ENCODE measurements at regions not wholly inside any gene's neighbourhood (a gene's known extent, or its start where the extent isn't known, plus 50 kb on each side); places are given as distances from the start of the nearest gene placed in this dataset.
A peak's percentile ranks its signal among the peaks of the same experiment; 100 is the strongest.

GRCh38 chr13:109650861-109651260, 135.5 kb downstream of the IRS2 start:
- Histone ChIP-seq H3K27ac (no peak overlapping the region), H3K27me3 (no peaks in the 10 kb centered on the region), H4K20me1 (0 out of 2 replicates have a peak, but pooled peaks cover 4% of the 10 kb centered on the region), H3K4me1 (peaks cover 55% of the 10 kb centered on the region), H3K9ac (no peak overlapping the region), H3K4me2 (no peak overlapping the region), H3K9me3 (0 out of 2 replicates have a peak, but pooled peaks cover 15% of the 10 kb centered on the region), H3K4me3 (no peak overlapping the region), H3K36me3 (no peaks in the 10 kb centered on the region)
- TF ChIP-seq Cebpa-rat (IDR thresholded peaks at IDR 0.05): no peak

DNA sequence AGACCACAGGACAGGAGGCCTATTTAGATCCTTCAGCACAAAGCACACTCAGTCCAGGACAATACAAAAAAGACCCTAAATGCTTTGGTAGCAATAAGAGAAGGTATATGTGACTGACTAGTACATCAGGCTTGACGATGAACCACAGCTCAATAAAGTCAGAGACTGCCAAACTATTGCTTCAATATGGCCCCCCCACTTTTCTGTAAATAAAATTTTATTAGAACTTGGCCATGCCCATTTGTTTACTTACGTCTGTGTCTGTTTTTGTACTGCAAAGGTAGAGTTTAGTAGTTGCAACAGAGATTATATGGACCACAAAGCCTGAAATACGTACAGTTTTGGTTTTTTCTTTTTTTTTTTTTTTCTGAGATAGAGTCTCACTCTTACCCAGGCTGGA, 136.7 kb downstream of the IRS2 start:
- 0 out of 2 replicates have a peak, but pooled peaks cover 15% of the 10 kb centered on the region for H3K9me3 ChIP-seq
- no peaks in the 10 kb centered on the region for H3K27me3 ChIP-seq
- H3K9ac ChIP-seq: no peak overlapping the region
- H3K36me3 ChIP-seq: no peaks in the 10 kb centered on the region
- H3K27ac ChIP-seq: no peak overlapping the region
- H3K4me3 ChIP-seq: no peak overlapping the region
- H4K20me1 ChIP-seq: no peaks in the 10 kb centered on the region
- H3K4me2 ChIP-seq: no peak overlapping the region
- no peak for TF ChIP-seq Cebpa-rat (IDR thresholded peaks at IDR 0.05)
- H3K4me1 ChIP-seq: peaks cover 51% of the 10 kb centered on the region

DNA sequence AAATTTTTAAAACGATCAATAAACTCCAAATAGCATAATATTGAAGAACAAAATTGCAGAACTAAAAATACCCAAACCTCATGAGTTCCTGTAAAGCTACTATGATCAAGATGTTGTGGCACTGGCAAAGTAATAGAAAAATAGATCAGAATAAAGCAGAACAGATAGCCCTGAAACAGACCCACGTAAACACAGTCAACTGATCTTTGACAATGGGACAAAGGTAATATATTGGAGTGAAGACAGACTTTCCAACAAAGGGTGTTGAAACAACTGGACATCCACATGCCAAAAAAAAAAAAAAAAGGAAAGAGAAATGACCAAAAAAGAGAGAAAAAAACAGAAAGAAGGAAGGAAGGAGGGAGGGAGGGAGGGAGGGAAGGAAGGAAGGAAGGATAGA, 138.7 kb downstream of the IRS2 start:
- H3K4me3 ChIP-seq: no peak overlapping the region
- no peak for TF ChIP-seq Cebpa-rat (IDR thresholded peaks at IDR 0.05)
- no peak overlapping the region for H3K9ac ChIP-seq
- peaks cover 26% of the 10 kb centered on the region for H3K9me3 ChIP-seq
- H3K36me3 ChIP-seq: no peaks in the 10 kb centered on the region
- peaks cover 37% of the 10 kb centered on the region for H3K4me1 ChIP-seq
- H3K27ac ChIP-seq: 0 out of 2 replicates have a peak overlapping the region, but pooled peaks have one; percentile 62
- no peaks in the 10 kb centered on the region for H3K27me3 ChIP-seq
- peak overlapping the region; percentile 71 for H3K4me2 ChIP-seq
- H4K20me1 ChIP-seq: no peaks in the 10 kb centered on the region

DNA sequence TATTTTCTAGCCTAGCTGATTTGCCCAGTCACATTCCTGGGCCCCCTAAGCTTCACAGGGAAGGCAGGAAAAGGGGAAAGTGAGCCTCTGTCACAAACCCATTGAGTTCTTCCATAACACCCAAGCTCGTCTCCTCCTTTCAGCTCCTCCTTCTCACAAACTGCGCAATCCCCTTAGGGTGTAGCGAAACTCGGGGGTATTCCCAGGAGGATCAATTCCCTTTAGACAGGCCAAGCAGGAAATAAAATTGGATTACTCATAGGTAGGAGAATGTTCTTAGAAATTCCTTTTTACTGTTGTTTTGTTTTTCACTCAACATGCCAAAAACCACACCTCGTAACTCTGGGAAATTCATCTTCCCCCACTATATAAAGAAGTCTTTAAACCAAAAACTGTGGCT, 139.3 kb downstream of the IRS2 start:
- H3K9me3 ChIP-seq: peaks cover 33% of the 10 kb centered on the region
- H3K27ac ChIP-seq: peak overlapping the region; percentile 62
- peaks cover 33% of the 10 kb centered on the region for H3K4me1 ChIP-seq
- 0 out of 2 replicates have a peak, but pooled peaks cover 3% of the 10 kb centered on the region for H3K36me3 ChIP-seq
- no peak overlapping the region for H3K4me3 ChIP-seq
- no peaks in the 10 kb centered on the region for H3K27me3 ChIP-seq
- H3K9ac ChIP-seq: peak overlapping the region; percentile 54; the same call in 1 of the 2 replicates
- H4K20me1 ChIP-seq: no peaks in the 10 kb centered on the region
- no peak for TF ChIP-seq Cebpa-rat (IDR thresholded peaks at IDR 0.05)
- H3K4me2 ChIP-seq: peak overlapping the region; percentile 71

- H3K27ac ChIP-seq: peak overlapping the region; percentile 62
- no peak overlapping the region for H3K4me3 ChIP-seq
- no peak for TF ChIP-seq Cebpa-rat (IDR thresholded peaks at IDR 0.05)
- H3K9ac ChIP-seq: peak overlapping the region; percentile 54; the same call in 1 of the 2 replicates
- H3K27me3 ChIP-seq: no peaks in the 10 kb centered on the region
- peaks cover 33% of the 10 kb centered on the region for H3K4me1 ChIP-seq
- peaks cover 35% of the 10 kb centered on the region for H3K9me3 ChIP-seq
- H3K36me3 ChIP-seq: peaks cover 9% of the 10 kb centered on the region; the same call in 1 of the 2 replicates
- H3K4me2 ChIP-seq: peak overlapping the region; percentile 71
- H4K20me1 ChIP-seq: no peaks in the 10 kb centered on the region
Observed at GRCh38 chr13:109646423-109646822, 140.0 kb downstream of the IRS2 start.

DNA sequence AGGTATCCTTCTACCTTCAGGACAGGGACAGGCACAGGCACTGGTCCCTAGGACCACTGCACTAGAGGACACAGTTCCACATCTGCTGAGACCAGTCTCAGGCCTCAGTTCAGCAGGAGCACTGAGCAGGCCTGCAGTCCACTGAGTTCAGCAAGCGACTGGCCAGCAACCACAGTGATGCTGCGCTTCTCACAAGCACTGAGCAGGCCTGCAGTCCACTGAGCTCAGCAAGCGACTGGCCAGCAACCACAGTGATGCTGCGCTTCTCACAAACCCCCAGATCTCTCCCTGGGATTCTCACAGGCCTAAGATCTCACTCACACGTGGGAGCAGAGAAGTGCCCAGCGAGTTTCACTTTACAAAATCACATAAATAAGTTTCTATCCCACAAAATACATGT, 140.6 kb downstream of the IRS2 start:
- Histone ChIP-seq H3K9me3 (peaks cover 37% of the 10 kb centered on the region), H4K20me1 (no peaks in the 10 kb centered on the region), H3K36me3 (peaks cover 15% of the 10 kb centered on the region; the same call in 1 of the 2 replicates), H3K4me2 (peak overlapping the region; percentile 71), H3K4me3 (no peak overlapping the region), H3K27me3 (no peaks in the 10 kb centered on the region), H3K4me1 (peaks cover 33% of the 10 kb centered on the region), H3K27ac (peak overlapping the region; percentile 62), H3K9ac (peak overlapping the region; percentile 54; the same call in 1 of the 2 replicates)
- TF ChIP-seq Cebpa-rat (IDR thresholded peaks at IDR 0.05): no peak

- H3K9me3 ChIP-seq: peaks cover 46% of the 10 kb centered on the region
- H4K20me1 ChIP-seq: no peaks in the 10 kb centered on the region
- H3K27ac ChIP-seq: no peak overlapping the region
- TF ChIP-seq Cebpa-rat (IDR thresholded peaks at IDR 0.05): no peak
- H3K4me2 ChIP-seq: no peak overlapping the region
- H3K36me3 ChIP-seq: peaks cover 23% of the 10 kb centered on the region; the same call in 1 of the 2 replicates
- H3K9ac ChIP-seq: no peak overlapping the region
- H3K4me1 ChIP-seq: peaks cover 27% of the 10 kb centered on the region
- no peaks in the 10 kb centered on the region for H3K27me3 ChIP-seq
- H3K4me3 ChIP-seq: no peak overlapping the region
Observed at GRCh38 chr13:109644956-109645355, 141.4 kb downstream of the IRS2 start.

DNA sequence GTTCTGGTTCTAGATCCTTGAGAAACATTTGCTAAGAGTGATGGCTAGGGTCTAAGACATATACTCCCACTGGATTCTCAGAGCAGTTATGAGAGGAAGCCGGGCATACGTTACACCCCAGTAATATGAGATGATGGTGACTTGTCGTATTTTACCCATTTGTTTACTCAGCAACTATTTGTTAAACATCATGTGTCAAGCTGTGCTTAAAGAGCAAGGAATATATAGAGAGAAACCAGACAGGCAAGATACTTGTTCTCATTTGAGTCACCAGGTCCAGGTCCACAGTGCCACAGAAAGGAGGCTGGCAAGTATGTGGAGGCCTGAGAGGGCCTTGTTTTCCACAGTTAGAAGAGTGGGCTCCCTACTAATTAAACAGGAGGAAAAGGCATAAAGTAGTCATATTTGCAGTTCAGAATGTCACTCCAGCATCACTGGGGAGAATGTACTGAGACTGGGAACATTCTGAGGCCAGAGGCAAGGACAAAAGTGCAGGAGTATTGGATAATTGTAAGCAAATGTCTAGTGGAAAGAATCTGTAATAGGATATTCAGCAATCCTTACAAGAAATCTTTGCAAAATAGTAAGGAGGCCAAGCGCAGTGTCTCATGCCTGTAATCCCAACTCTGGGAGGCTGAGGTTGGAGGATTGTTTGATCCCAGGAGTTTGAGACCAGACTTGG, 142.2 kb downstream of the IRS2 start:
- Histone ChIP-seq H4K20me1 (no peaks in the 10 kb centered on the region), H3K4me1 (peaks cover 27% of the 10 kb centered on the region), H3K4me3 (no peak overlapping the region), H3K9ac (no peak overlapping the region), H3K27me3 (no peaks in the 10 kb centered on the region), H3K27ac (no peak overlapping the region), H3K9me3 (peaks cover 54% of the 10 kb centered on the region), H3K36me3 (peaks cover 23% of the 10 kb centered on the region; the same call in 1 of the 2 replicates), H3K4me2 (no peak overlapping the region)
- TF ChIP-seq Cebpa-rat (IDR thresholded peaks at IDR 0.05): no peak

DNA sequence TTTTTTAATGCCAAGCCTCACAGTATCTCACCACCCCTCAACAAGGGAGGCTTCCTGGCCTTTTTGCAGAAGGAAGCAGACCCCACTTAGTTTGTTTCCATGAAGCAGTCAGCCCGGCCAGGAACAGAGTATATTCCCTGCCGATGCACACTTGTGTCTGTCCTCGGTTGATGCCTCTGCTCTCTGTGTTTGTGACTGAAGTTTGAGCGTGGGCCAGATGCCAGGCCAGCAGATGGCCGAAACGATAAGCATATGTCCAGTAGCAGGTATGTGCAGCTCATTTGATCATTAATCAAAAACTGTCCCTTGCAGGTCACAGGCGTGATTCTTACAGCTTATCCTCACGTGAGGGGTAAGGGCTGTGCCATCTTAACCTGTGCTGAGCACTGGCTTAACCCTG, 144.0 kb downstream of the IRS2 start:
- H3K27ac ChIP-seq: no peak overlapping the region

DNA sequence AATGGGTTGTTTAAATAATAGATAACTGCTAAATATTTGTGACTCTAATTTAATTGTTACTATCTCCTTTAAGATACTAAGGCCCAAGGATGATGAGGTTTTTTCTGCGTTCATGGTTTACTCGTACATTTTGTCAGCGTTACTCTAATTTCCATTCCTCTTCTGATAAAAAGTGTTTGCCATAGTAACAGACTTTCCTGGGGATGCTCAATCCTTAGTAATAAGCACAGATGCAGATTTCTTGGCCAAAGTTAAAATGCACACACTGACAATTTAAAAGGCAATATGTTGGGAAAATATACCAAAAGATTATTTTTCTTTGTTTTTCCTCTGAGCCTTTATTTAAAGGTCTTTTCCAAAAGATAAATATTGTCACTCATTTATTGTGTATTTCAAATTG, 149.6 kb downstream of the IRS2 start:
- Histone ChIP-seq H3K9me3 (peaks cover 65% of the 10 kb centered on the region), H4K20me1 (no peaks in the 10 kb centered on the region), H3K36me3 (peaks cover 17% of the 10 kb centered on the region; the same call in 1 of the 2 replicates), H3K27ac (no peak overlapping the region), H3K4me1 (no peaks in the 10 kb centered on the region), H3K27me3 (no peaks in the 10 kb centered on the region), H3K9ac (no peak overlapping the region), H3K4me2 (no peak overlapping the region), H3K4me3 (no peak overlapping the region)
- TF ChIP-seq Cebpa-rat (IDR thresholded peaks at IDR 0.05): no peak

More for the DNA sequence above, 144.0 kb downstream of the IRS2 start:
- peaks cover 23% of the 10 kb centered on the region; the same call in 1 of the 2 replicates for H3K36me3 ChIP-seq
- no peaks in the 10 kb centered on the region for H4K20me1 ChIP-seq
- peaks cover 23% of the 10 kb centered on the region for H3K4me1 ChIP-seq
- TF ChIP-seq Cebpa-rat (IDR thresholded peaks at IDR 0.05): no peak
- H3K9ac ChIP-seq: no peak overlapping the region
- no peak overlapping the region for H3K4me2 ChIP-seq
- no peaks in the 10 kb centered on the region for H3K27me3 ChIP-seq
- H3K9me3 ChIP-seq: peaks cover 63% of the 10 kb centered on the region
- no peak overlapping the region for H3K4me3 ChIP-seq

Measured in BLaER1 (cell line).